Activated CD8-positive, alpha-beta T cell treated with anti-CD3 and anti-CD28 coated beads for 36 hours (primary cell): ENCODE measurements at regions not wholly inside any gene's neighbourhood (a gene's known extent, or its start where the extent isn't known, plus 50 kb on each side); places are given as distances from the start of the nearest gene placed in this dataset.

ENCODE experiments used
- ATAC-seq: fragments of 200-7000 bp; cut with Tn5 transposase; one replicate; pipeline ENCODE4 v1.10.0; 2021; ENCODE audit warnings: mild to moderate bottlenecking, moderate library complexity
- CTCF ChIA-PET: fragments of 350-600 bp; sonication (Branson Sonifier 250); formaldehyde crosslinking; loops from one replicate; lab custom pipeline; 2021; ENCODE audit warnings: antibody characterized with exemption; lab: Charles Lee
- POLR2A ChIA-PET: fragments of 350-600 bp; sonication (Branson Sonifier 250); formaldehyde crosslinking; loops from one replicate; lab custom pipeline; 2021; ENCODE audit warnings: antibody characterized with exemption; lab: Charles Lee
- DNase-seq: peaks from one replicate; pipeline ENCODE4 v3.0.0-alpha.2; 2020
- H3K27ac Mint-ChIP-seq: one replicate; pipeline ENCODE4 v1.8.0; 2021; ENCODE audit warnings: mild to moderate bottlenecking, mixed read lengths
- H3K27me3 Mint-ChIP-seq: one replicate; pipeline ENCODE4 v1.8.0; 2021; ENCODE audit warnings: mixed read lengths
- H3K36me3 Mint-ChIP-seq: one replicate; pipeline ENCODE4 v1.8.0; 2021; ENCODE audit warnings: low read depth, mixed read lengths
- H3K4me1 Mint-ChIP-seq: one replicate; pipeline ENCODE4 v1.8.0; 2021; ENCODE audit warnings: low read depth, mixed read lengths
- H3K4me3 Mint-ChIP-seq: one replicate; pipeline ENCODE4 v1.8.0; 2021; ENCODE audit warnings: mild to moderate bottlenecking, moderate library complexity, mixed read lengths
- H3K9me3 Mint-ChIP-seq: one replicate; pipeline ENCODE4 v1.8.0; 2021; ENCODE audit warnings: mixed read lengths
- intact Hi-C: fragments of 100-400 bp; cut with micrococcal nuclease; formaldehyde crosslinking; loops from one replicate; pipeline ENCODE4 v1.10.0; 2022
- TF ChIP-seq, protein P1 (sequence below): fragments of 200-600 bp; IDR thresholded peaks from one replicate; pipeline ENCODE4 v1.8.0; 2022; ENCODE audit warnings: antibody characterized with exemption, mild to moderate bottlenecking

DNA sequence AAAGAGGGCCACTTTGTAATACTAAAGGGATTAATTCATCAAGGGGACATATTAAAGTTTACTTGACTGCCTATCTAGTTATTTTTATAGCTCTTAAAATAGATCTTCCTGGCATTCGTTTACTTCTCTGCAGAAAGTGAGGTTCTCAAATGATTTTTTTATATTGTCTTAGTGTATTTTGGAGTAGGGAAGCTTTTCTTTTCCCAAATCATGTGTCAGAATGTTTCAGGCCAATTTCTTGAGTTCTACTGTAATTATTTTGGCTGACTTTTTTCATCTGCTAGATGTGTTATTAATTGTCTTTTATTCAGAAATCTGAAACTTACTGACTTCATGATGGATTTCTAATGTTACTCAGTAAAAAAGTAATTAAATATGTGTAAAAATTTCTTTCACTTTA is 60.2 kb upstream of the FBXL7 start:
- ChIA-PET CTCF (no interaction called here), POLR2A (interaction anchor here (1.3 kb wide), 1 partner anchor 12 kb away, joined by 3 read pairs; no protein-coding TSS in a partner anchor)
- no peak overlapping the region for H3K27ac Mint-ChIP-seq
- H3K4me1 Mint-ChIP-seq, result no peaks in the 10 kb centered on the region
- ATAC-seq, result no peak
- H3K36me3 Mint-ChIP-seq, result no peaks in the 10 kb centered on the region
- peaks cover 6% of the 10 kb centered on the region for H3K9me3 Mint-ChIP-seq
- no peak overlapping the region for H3K4me3 Mint-ChIP-seq
- H3K27me3 Mint-ChIP-seq, result no peaks in the 10 kb centered on the region
- DNase-seq, result no peak
- intact Hi-C loops, result no loop called here
- TF ChIP-seq, protein P1, sequence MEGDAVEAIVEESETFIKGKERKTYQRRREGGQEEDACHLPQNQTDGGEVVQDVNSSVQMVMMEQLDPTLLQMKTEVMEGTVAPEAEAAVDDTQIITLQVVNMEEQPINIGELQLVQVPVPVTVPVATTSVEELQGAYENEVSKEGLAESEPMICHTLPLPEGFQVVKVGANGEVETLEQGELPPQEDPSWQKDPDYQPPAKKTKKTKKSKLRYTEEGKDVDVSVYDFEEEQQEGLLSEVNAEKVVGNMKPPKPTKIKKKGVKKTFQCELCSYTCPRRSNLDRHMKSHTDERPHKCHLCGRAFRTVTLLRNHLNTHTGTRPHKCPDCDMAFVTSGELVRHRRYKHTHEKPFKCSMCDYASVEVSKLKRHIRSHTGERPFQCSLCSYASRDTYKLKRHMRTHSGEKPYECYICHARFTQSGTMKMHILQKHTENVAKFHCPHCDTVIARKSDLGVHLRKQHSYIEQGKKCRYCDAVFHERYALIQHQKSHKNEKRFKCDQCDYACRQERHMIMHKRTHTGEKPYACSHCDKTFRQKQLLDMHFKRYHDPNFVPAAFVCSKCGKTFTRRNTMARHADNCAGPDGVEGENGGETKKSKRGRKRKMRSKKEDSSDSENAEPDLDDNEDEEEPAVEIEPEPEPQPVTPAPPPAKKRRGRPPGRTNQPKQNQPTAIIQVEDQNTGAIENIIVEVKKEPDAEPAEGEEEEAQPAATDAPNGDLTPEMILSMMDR, result no peak

DNA sequence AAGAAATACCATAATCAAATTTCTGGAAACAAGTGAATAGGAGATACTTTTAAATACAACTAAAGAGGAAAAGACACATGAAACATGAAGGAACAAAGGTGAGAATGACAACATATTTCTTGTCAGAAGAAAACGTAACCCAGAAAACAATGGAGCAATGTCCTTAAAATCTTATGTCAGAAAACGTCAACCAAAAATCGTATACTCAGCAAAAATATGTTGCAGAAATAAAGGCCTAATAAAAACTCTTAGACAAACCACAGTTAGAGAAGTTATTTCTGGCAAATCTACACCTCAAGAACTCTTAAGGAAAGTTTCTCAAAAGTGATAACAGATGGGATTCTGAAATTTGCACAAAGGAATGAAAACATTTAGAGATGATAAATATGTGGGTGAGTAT is 66.3 kb upstream of the FBXL7 start:
- Mint-ChIP-seq H3K27ac (no peak overlapping the region), H3K4me3 (no peak overlapping the region), H3K36me3 (no peaks in the 10 kb centered on the region), H3K9me3 (peaks cover 9% of the 10 kb centered on the region), H3K4me1 (no peaks in the 10 kb centered on the region), H3K27me3 (no peaks in the 10 kb centered on the region)
- intact Hi-C loops, result no loop called here
- DNase-seq, result no peak
- ChIA-PET CTCF (no interaction called here), POLR2A (no interaction called here)
- no peak for ATAC-seq
- TF ChIP-seq, protein P1, result no peak

DNA sequence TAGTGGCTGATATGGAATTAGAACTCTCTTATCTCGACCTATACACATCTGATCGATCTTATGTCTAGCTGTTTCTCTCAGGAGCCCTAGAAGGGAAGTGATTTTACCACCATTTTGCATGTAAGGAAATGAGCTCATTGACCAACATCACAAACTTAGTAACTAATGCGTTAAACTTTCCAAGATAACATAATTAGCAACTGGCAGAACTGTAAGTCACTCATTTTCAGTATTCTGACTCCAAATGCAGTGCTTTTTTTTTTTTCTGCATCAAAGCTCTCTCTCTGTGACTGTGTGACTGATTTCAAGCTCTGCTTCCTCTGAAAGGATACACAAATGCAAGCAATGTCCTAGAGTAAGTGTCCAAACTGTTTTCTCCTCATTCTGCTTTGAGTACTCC is 68.1 kb upstream of the FBXL7 start:
- DNase-seq, result no peak
- Mint-ChIP-seq H3K27me3 (no peaks in the 10 kb centered on the region), H3K4me1 (no peaks in the 10 kb centered on the region), H3K4me3 (no peak overlapping the region), H3K9me3 (peaks cover 3% of the 10 kb centered on the region), H3K27ac (no peak overlapping the region), H3K36me3 (no peaks in the 10 kb centered on the region)
- ChIA-PET POLR2A (interaction anchor here (0.7 kb wide), 1 partner anchor 126 kb away, joined by 4 read pairs; no protein-coding TSS in a partner anchor), CTCF (no interaction called here)
- ATAC-seq, result no peak
- TF ChIP-seq, protein P1, result no peak
- intact Hi-C loops, result no loop called here

DNA sequence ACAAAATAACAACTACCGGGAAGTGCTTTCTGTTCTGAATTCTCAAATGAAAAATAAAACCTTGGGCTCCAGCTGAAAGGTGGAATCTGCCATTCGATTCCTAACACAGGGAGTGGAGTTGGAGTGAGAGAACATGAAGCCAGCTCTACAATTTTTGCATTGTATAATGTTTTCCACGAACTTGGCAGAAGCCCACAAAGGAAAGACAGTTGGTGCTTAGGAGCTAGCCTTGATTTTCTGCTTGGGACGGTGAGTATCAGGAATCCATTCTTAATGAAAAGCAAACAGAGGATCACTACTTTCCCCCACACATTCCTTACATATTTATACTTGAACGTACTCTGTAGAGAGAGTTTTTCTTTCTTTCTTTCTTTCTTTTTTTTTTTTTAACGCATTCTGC is 74.2 kb upstream of the FBXL7 start:
- TF ChIP-seq, protein P1, result no peak
- no peak overlapping the region for H3K27ac Mint-ChIP-seq
- H3K4me3 Mint-ChIP-seq, result no peak overlapping the region
- no peaks in the 10 kb centered on the region for H3K4me1 Mint-ChIP-seq
- H3K27me3 Mint-ChIP-seq, result no peaks in the 10 kb centered on the region
- ATAC-seq (no peak), DNase-seq (no peak)
- intact Hi-C loops, result no loop called here
- H3K36me3 Mint-ChIP-seq, result no peaks in the 10 kb centered on the region
- POLR2A ChIA-PET, result no interaction called here
- CTCF ChIA-PET, result interaction anchor here (1.0 kb wide), 1 partner anchor 16 kb away, joined by 3 read pairs; no protein-coding TSS in a partner anchor
- H3K9me3 Mint-ChIP-seq, result peaks cover 4% of the 10 kb centered on the region

DNA sequence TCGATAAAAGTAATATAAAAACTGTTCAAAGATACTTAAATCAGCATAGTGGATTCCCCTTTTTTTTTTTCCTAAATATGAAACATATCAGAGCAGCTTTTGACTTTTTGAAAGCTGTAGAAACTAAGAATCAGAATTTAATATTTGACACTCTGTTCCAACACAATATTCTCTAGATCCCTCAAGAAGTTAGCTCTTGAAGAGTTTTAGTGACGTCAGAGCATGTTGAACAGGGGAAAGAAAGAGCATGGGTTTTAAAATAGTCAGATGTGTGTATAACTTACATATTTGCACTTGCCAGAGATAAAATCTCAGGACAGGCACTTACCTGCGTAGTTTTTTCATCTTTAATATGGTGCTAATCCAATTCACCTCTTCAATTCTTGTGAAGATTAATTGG is 75.2 kb upstream of the FBXL7 start:
- POLR2A ChIA-PET, result no interaction called here
- Mint-ChIP-seq H3K4me3 (no peak overlapping the region), H3K36me3 (no peaks in the 10 kb centered on the region), H3K27ac (no peak overlapping the region), H3K9me3 (peaks cover 2% of the 10 kb centered on the region), H3K27me3 (no peaks in the 10 kb centered on the region), H3K4me1 (no peaks in the 10 kb centered on the region)
- intact Hi-C loops, result no loop called here
- ATAC-seq, result no peak
- DNase-seq, result no peak
- CTCF ChIA-PET, result interaction anchor here (1.0 kb wide), 1 partner anchor 12 kb away, joined by 3 read pairs; no protein-coding TSS in a partner anchor
- TF ChIP-seq, protein P1, result no peak
